ENCODE measurements at regions not wholly inside any gene's neighbourhood (a gene's known extent, or its start where the extent isn't known, plus 50 kb on each side); places are given as distances from the start of the nearest gene placed in this dataset.
"Not testable (repeated sequence)": the region's sequence is repeated elsewhere in the genome, so short reads cannot be mapped to it uniquely, and the experiment has no call there.

DNA sequence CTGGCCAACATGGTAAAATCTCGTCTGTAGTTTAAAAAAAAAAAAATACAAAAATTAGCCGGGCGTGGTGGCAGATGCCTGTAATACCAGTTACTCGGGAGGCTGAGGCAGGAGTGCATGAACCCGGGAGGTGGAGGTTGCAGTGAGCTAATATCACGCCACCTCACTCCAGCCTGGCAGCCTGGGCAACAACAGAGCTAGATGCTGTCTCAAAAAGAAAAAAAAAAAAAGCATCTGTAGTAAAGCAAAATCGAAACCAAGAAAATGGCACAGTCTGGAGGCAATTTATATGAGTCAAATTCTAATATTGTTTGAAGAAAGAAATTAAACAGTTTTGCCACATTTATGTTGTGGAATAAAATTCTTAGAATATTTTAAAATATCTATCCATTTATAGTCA is 365.0 kb upstream of the CHORDC1 start:
- H3K27me3 ChIP-seq (ENCODE audit: control insufficient read depth in 1 of 2, insufficient read depth in 2 of 2, low read length in 2 of 2), result no peaks in the 10 kb centered on the region
- H3K9me3 ChIP-seq (ENCODE audit: control insufficient read depth in 2 of 2, low read length in 2 of 2), result peaks cover 0 to 4% of the 10 kb centered on the region in 2 donors
- no peaks in the 10 kb centered on the region for H3K36me3 ChIP-seq (ENCODE audit: control insufficient read depth in 2 of 2, insufficient read depth in 2 of 2, low read length in 2 of 2)
- no peak overlapping the region for H3K9ac ChIP-seq (ENCODE audit: low read length in 2 of 2)
- H3K27ac ChIP-seq (ENCODE audit: low read length), result no peak overlapping the region
- H3K4me1 ChIP-seq (ENCODE audit: control insufficient read depth, insufficient read depth, low read length), result no peaks in the 10 kb centered on the region
- H3K4me3 ChIP-seq (ENCODE audit: low read length in 2 of 2), result no peak overlapping the region

DNA sequence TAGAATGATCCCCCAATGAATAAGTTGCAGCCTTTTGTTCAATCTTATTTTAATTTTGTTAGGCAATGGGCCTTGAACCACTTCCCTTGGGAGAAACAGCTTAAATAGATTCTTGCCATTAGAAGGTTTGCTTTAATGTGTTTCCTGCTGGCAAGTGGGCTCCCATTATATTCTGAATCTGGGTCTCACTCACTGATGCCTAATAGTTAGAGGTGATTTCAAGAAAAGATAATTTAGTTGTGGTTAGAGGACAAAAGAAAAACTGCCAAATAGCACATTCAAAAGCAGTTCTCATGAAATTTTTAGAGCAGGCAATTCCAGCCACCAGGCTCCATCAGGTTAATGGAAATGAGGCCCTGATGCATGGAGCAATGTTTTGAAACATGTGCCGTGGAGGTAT is 362.6 kb upstream of the CHORDC1 start:
- Histone ChIP-seq H3K4me1 (ENCODE audit: control insufficient read depth, insufficient read depth, low read length) (no peaks in the 10 kb centered on the region), H3K36me3 (ENCODE audit: control insufficient read depth in 2 of 2, insufficient read depth in 2 of 2, low read length in 2 of 2) (no peaks in the 10 kb centered on the region), H3K4me3 (ENCODE audit: low read length in 2 of 2) (no peak overlapping the region), H3K27ac (ENCODE audit: low read length) (no peak overlapping the region), H3K9me3 (ENCODE audit: control insufficient read depth in 2 of 2, low read length in 2 of 2) (peaks cover 0 to 4% of the 10 kb centered on the region in 2 donors), H3K9ac (ENCODE audit: low read length in 2 of 2) (no peak overlapping the region), H3K27me3 (ENCODE audit: control insufficient read depth in 1 of 2, insufficient read depth in 2 of 2, low read length in 2 of 2) (no peaks in the 10 kb centered on the region)

DNA sequence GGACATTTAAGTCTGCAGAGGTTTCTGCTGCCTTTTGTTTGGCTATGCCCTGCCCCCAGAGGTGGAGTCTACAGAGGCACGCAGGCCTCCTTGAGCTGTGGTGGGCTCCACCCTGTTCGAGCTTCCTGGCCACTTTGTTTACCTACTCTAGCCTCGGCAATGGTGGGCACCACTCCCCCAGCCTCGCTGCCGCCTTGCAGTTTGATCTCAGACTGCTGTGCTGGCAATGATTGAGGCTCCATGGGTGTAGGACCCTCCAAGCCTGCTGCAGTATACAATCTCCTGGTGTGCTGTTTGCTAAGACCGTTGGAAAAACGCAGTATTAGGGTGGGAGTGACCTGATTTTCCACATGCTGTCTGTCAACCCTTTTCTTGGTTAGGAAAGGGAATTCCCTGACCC is 360.1 kb upstream of the CHORDC1 start:
- H3K4me1 ChIP-seq (ENCODE audit: control insufficient read depth, insufficient read depth, low read length); H3K27me3 ChIP-seq (ENCODE audit: control insufficient read depth in 1 of 2, insufficient read depth in 2 of 2, low read length in 2 of 2); H3K36me3 ChIP-seq (ENCODE audit: control insufficient read depth in 2 of 2, insufficient read depth in 2 of 2, low read length in 2 of 2); H3K9ac ChIP-seq (ENCODE audit: low read length in 2 of 2); H3K9me3 ChIP-seq (ENCODE audit: control insufficient read depth in 2 of 2, low read length in 2 of 2); H3K4me3 ChIP-seq (ENCODE audit: low read length in 2 of 2); H3K27ac ChIP-seq (ENCODE audit: low read length): not testable (repeated sequence)

DNA sequence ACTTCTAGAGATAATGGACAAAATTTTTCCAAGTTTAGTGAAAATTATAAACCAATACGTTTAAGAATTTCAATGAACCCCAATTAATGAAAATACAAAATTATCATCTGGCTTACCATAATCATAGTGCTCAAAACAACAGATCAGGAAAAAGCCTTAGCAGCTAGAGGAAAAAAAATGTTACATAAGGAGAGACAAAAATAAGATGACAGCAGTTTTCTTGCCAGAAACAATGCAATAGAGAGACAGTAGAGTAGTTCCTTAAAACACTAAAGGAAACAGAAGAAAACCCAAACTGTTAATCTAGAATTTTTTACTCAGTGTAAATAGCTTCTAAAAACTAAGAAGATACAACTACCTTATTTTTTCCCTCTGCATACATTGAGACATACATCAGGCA is 341.7 kb upstream of the CHORDC1 start:
- H3K9me3 ChIP-seq (ENCODE audit: control insufficient read depth in 2 of 2, low read length in 2 of 2), result no peaks in the 10 kb centered on the region
- no peaks in the 10 kb centered on the region for H3K4me1 ChIP-seq (ENCODE audit: control insufficient read depth, insufficient read depth, low read length)
- H3K9ac ChIP-seq (ENCODE audit: low read length in 2 of 2), result no peak overlapping the region
- no peak overlapping the region for H3K27ac ChIP-seq (ENCODE audit: low read length)
- no peaks in the 10 kb centered on the region for H3K36me3 ChIP-seq (ENCODE audit: control insufficient read depth in 2 of 2, insufficient read depth in 2 of 2, low read length in 2 of 2)
- no peaks in the 10 kb centered on the region for H3K27me3 ChIP-seq (ENCODE audit: control insufficient read depth in 1 of 2, insufficient read depth in 2 of 2, low read length in 2 of 2)
- H3K4me3 ChIP-seq (ENCODE audit: low read length in 2 of 2), result no peak overlapping the region

DNA sequence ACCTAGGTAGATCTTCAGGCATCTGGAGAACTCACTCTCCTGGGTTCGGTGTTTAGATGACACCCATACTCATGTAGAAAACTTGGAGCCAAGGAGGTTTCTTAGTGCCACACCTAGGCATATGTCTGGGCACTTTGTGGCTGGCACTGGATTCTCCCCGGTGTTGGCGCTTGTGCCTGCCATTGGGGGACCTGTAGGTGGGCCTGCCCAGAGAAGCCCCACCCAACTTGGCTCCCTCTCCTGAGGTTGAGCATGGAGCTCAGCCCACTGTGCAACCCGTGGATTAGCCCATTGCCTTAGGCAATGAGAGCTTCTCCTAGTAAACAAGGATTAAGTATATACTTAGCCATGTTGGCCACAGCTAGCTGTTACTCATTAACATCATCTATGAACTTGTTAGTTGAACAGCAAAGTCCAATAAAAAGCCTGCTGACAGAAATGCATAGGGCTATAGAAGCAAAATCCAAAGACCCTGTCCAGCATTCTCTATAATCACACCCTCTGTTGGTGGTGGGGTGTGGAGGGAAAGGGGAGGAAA is 335.5 kb upstream of the CHORDC1 start:
- no peaks in the 10 kb centered on the region for H3K27me3 ChIP-seq (ENCODE audit: control insufficient read depth in 1 of 2, insufficient read depth in 2 of 2, low read length in 2 of 2)
- H3K9ac ChIP-seq (ENCODE audit: low read length in 2 of 2), result no peak overlapping the region
- H3K9me3 ChIP-seq (ENCODE audit: control insufficient read depth in 2 of 2, low read length in 2 of 2), result peaks cover 0 to 3% of the 10 kb centered on the region in 2 donors
- H3K36me3 ChIP-seq (ENCODE audit: control insufficient read depth in 2 of 2, insufficient read depth in 2 of 2, low read length in 2 of 2), result no peaks in the 10 kb centered on the region
- no peaks in the 10 kb centered on the region for H3K4me1 ChIP-seq (ENCODE audit: control insufficient read depth, insufficient read depth, low read length)
- H3K4me3 ChIP-seq (ENCODE audit: low read length in 2 of 2), result no peak overlapping the region
- H3K27ac ChIP-seq (ENCODE audit: low read length), result no peak overlapping the region

DNA sequence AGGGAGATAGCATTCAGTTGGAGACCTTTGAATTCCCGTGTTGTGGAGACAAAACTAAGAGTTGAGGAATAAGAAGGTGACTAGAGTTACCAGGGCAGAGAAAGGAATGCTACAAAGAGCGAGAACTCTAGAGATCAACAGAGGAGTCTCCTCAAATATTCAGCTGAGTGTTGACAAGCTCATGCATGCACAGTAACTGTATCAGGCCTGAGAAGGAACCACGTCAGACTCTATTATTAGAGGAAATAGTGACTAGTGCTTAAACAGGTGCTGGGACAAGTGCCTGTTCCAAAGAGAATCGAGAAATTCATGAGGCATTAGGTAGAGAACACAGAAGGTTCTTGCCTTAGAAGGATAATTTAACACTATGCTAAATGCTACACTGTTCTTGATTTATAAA is 333.8 kb upstream of the CHORDC1 start:
- H3K4me1 ChIP-seq (ENCODE audit: control insufficient read depth, insufficient read depth, low read length), result no peaks in the 10 kb centered on the region
- no peaks in the 10 kb centered on the region for H3K27me3 ChIP-seq (ENCODE audit: control insufficient read depth in 1 of 2, insufficient read depth in 2 of 2, low read length in 2 of 2)
- H3K9ac ChIP-seq (ENCODE audit: low read length in 2 of 2), result no peak overlapping the region
- no peaks in the 10 kb centered on the region for H3K36me3 ChIP-seq (ENCODE audit: control insufficient read depth in 2 of 2, insufficient read depth in 2 of 2, low read length in 2 of 2)
- H3K27ac ChIP-seq (ENCODE audit: low read length), result no peak overlapping the region
- peaks cover 0 to 3% of the 10 kb centered on the region in 2 donors for H3K9me3 ChIP-seq (ENCODE audit: control insufficient read depth in 2 of 2, low read length in 2 of 2)
- no peak overlapping the region for H3K4me3 ChIP-seq (ENCODE audit: low read length in 2 of 2)

DNA sequence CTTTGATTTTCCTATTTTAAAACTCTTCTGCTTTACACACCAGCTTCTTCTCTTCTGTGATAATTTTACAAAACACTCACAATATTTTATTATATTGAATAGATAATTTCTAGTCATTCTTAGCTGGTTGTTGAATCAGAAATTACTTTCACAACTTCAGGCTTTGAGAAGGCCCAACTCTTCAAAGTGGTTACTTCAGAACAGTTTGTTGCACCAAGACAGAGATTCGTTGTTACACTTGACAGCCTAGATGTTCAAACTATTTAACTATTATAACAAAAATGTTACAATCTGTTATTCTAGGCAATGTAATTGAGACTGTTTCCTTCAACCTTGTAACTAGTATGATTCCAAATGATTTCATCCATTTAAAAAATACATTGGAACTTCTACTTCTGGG is 333.2 kb upstream of the CHORDC1 start:
- H3K27ac ChIP-seq (ENCODE audit: low read length), result no peak overlapping the region
- no peaks in the 10 kb centered on the region for H3K36me3 ChIP-seq (ENCODE audit: control insufficient read depth in 2 of 2, insufficient read depth in 2 of 2, low read length in 2 of 2)
- peaks cover 0 to 3% of the 10 kb centered on the region in 2 donors for H3K9me3 ChIP-seq (ENCODE audit: control insufficient read depth in 2 of 2, low read length in 2 of 2)
- no peak overlapping the region for H3K4me3 ChIP-seq (ENCODE audit: low read length in 2 of 2)
- H3K27me3 ChIP-seq (ENCODE audit: control insufficient read depth in 1 of 2, insufficient read depth in 2 of 2, low read length in 2 of 2), result no peaks in the 10 kb centered on the region
- no peaks in the 10 kb centered on the region for H3K4me1 ChIP-seq (ENCODE audit: control insufficient read depth, insufficient read depth, low read length)
- no peak overlapping the region for H3K9ac ChIP-seq (ENCODE audit: low read length in 2 of 2)

DNA sequence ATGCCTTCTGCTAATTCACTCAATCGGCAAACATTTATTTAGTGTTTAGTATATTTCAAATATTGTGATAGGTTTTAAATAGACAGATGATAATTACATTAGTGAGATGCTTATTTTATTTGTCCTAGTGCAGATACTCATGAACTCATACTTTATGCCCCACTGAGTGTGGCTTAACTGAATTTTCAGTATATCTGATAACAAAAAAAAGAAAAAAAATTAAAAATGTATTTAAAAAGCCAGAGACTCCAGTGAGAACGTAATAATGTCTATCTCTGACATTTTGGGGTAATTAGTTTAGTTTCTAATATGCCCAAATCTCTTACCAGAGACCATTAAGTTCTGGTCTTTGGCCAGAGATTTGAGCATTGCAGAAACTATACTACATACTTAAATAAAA is 332.6 kb upstream of the CHORDC1 start:
- H3K27ac ChIP-seq (ENCODE audit: low read length), result no peak overlapping the region
- H3K4me3 ChIP-seq (ENCODE audit: low read length in 2 of 2), result no peak overlapping the region

DNA sequence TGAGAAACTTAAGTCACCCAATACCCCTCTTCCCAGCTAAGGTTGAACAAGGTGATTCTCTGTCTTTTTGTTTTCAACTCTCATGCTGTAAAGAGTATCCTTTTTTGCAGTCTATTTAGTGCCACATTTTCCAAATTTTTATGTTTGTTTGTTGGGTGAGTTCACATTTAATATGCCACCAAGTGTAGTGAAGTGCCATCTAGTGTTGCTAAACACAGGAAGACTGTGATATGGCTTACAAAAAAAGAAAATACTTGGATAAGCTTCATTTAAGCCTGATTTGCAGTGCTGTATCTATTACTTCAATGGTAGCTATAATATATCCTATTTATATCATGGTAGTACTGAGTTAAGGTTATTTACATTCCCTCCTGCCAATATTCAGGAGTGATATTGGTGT is 319.2 kb upstream of the CHORDC1 start:
- H3K27me3 ChIP-seq (ENCODE audit: control insufficient read depth in 1 of 2, insufficient read depth in 2 of 2, low read length in 2 of 2), result no peaks in the 10 kb centered on the region
- H3K36me3 ChIP-seq (ENCODE audit: control insufficient read depth in 2 of 2, insufficient read depth in 2 of 2, low read length in 2 of 2), result no peaks in the 10 kb centered on the region

More for the DNA sequence above, 332.6 kb upstream of the CHORDC1 start:
- Histone ChIP-seq H3K9me3 (ENCODE audit: control insufficient read depth in 2 of 2, low read length in 2 of 2) (peaks cover 0 to 3% of the 10 kb centered on the region in 2 donors), H3K27me3 (ENCODE audit: control insufficient read depth in 1 of 2, insufficient read depth in 2 of 2, low read length in 2 of 2) (no peaks in the 10 kb centered on the region), H3K36me3 (ENCODE audit: control insufficient read depth in 2 of 2, insufficient read depth in 2 of 2, low read length in 2 of 2) (no peaks in the 10 kb centered on the region), H3K4me1 (ENCODE audit: control insufficient read depth, insufficient read depth, low read length) (no peaks in the 10 kb centered on the region), H3K9ac (ENCODE audit: low read length in 2 of 2) (no peak overlapping the region)

DNA sequence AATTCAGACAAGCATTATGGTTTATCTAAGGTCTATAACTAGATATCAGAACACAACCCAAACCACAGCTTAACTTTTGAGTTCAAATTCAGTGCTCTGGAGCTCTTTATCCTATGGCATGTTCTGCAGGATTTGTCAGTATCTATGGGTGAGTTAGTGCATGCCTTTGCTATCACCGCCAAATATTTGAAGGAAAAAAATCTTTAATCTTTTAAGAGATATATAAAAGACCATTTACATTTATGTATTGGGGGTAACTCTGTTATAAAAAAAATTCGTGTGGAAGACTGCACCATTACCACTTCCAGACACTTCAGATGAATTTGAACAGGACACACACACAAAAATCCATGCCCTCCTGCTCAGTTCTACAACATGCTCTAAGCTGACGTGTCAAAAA is 313.5 kb upstream of the CHORDC1 start:
- Histone ChIP-seq H3K9me3 (ENCODE audit: control insufficient read depth in 2 of 2, low read length in 2 of 2) (no peaks in the 10 kb centered on the region), H3K27ac (ENCODE audit: low read length) (no peak overlapping the region), H3K4me1 (ENCODE audit: control insufficient read depth, insufficient read depth, low read length) (no peaks in the 10 kb centered on the region), H3K4me3 (ENCODE audit: low read length in 2 of 2) (no peak overlapping the region), H3K9ac (ENCODE audit: low read length in 2 of 2) (no peak overlapping the region), H3K36me3 (ENCODE audit: control insufficient read depth in 2 of 2, insufficient read depth in 2 of 2, low read length in 2 of 2) (no peaks in the 10 kb centered on the region), H3K27me3 (ENCODE audit: control insufficient read depth in 1 of 2, insufficient read depth in 2 of 2, low read length in 2 of 2) (no peaks in the 10 kb centered on the region)

More for the DNA sequence above, 319.2 kb upstream of the CHORDC1 start:
- Histone ChIP-seq H3K9me3 (ENCODE audit: control insufficient read depth in 2 of 2, low read length in 2 of 2) (no peaks in the 10 kb centered on the region), H3K4me1 (ENCODE audit: control insufficient read depth, insufficient read depth, low read length) (no peaks in the 10 kb centered on the region), H3K27ac (ENCODE audit: low read length) (no peak overlapping the region), H3K4me3 (ENCODE audit: low read length in 2 of 2) (no peak overlapping the region), H3K9ac (ENCODE audit: low read length in 2 of 2) (no peak overlapping the region)

DNA sequence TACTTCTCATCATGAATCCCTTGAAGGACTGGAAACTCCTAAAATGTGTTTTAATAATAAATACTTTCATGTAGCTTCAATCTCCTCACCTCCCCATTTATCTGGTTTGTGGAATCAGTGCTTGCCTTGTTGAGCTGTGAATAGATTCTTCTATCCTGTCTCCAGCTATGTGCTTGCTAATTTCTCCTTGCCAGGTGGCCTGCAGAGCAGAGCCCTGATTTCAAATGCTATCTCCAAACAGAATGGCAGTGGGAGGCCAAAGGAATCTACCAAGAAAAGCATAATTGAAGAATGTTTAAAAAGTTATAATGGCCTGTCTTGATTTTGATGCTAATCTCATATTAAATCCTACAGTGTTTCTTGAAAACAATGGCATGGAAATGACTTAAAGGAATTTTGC is 309.3 kb upstream of the CHORDC1 start:
- Histone ChIP-seq H3K9me3 (ENCODE audit: control insufficient read depth in 2 of 2, low read length in 2 of 2) (no peaks in the 10 kb centered on the region), H3K9ac (ENCODE audit: low read length in 2 of 2) (no peak overlapping the region), H3K4me1 (ENCODE audit: control insufficient read depth, insufficient read depth, low read length) (no peaks in the 10 kb centered on the region), H3K36me3 (ENCODE audit: control insufficient read depth in 2 of 2, insufficient read depth in 2 of 2, low read length in 2 of 2) (no peaks in the 10 kb centered on the region), H3K27me3 (ENCODE audit: control insufficient read depth in 1 of 2, insufficient read depth in 2 of 2, low read length in 2 of 2) (no peaks in the 10 kb centered on the region), H3K4me3 (ENCODE audit: low read length in 2 of 2) (no peak overlapping the region), H3K27ac (ENCODE audit: low read length) (no peak overlapping the region)

Data from stomach smooth muscle (tissue), 2 donors.